ENCODE measurements at regions not wholly inside any gene's neighbourhood (a gene's known extent, or its start where the extent isn't known, plus 50 kb on each side); places are given as distances from the start of the nearest gene placed in this dataset.
A peak's percentile ranks its signal among the peaks of the same experiment; 100 is the strongest.

DNA sequence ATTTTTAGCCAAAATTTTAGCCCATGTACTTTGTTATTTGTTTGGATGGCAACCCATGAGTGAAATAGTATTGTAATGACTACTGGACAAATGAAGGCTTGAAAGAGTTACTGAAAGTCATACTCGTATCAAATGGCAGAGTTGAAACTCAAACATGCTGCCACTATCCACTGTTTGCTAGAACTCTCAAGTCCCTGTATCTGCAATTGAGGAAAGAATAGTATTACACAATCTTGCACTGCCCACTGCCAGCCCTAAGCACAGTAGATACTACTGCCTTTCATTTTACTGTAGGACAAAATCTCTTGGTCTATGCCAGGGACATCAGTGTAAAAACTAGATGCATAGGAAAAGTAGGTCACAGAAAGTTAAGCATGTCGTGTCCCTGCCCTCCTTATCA is 581.1 kb upstream of the PLXNA2 start:
- TF ChIP-seq, protein P1, sequence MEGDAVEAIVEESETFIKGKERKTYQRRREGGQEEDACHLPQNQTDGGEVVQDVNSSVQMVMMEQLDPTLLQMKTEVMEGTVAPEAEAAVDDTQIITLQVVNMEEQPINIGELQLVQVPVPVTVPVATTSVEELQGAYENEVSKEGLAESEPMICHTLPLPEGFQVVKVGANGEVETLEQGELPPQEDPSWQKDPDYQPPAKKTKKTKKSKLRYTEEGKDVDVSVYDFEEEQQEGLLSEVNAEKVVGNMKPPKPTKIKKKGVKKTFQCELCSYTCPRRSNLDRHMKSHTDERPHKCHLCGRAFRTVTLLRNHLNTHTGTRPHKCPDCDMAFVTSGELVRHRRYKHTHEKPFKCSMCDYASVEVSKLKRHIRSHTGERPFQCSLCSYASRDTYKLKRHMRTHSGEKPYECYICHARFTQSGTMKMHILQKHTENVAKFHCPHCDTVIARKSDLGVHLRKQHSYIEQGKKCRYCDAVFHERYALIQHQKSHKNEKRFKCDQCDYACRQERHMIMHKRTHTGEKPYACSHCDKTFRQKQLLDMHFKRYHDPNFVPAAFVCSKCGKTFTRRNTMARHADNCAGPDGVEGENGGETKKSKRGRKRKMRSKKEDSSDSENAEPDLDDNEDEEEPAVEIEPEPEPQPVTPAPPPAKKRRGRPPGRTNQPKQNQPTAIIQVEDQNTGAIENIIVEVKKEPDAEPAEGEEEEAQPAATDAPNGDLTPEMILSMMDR (IDR thresholded peaks at IDR 0.05; ENCODE audit: partially characterized antibody, unreplicated experiment), result no peak
- no peaks in the 10 kb centered on the region for H3K27me3 Mint-ChIP-seq (ENCODE audit: unreplicated experiment)
- H3K4me1 Mint-ChIP-seq (ENCODE audit: low read depth, unreplicated experiment), result no peaks in the 10 kb centered on the region
- no peak for DNase-seq
- no peaks in the 10 kb centered on the region for H3K9me3 Mint-ChIP-seq (ENCODE audit: unreplicated experiment)
- no peaks in the 10 kb centered on the region for H3K36me3 Mint-ChIP-seq (ENCODE audit: unreplicated experiment)
- H3K27ac Mint-ChIP-seq (ENCODE audit: unreplicated experiment), result no peak overlapping the region
- H3K4me3 Mint-ChIP-seq (ENCODE audit: unreplicated experiment), result no peak overlapping the region

- Mint-ChIP-seq H3K27me3 (ENCODE audit: unreplicated experiment) (no peaks in the 10 kb centered on the region), H3K4me3 (ENCODE audit: unreplicated experiment) (no peak overlapping the region), H3K27ac (ENCODE audit: unreplicated experiment) (peak overlapping the region; percentile 4), H3K36me3 (ENCODE audit: unreplicated experiment) (no peaks in the 10 kb centered on the region), H3K4me1 (ENCODE audit: low read depth, unreplicated experiment) (no peaks in the 10 kb centered on the region), H3K9me3 (ENCODE audit: unreplicated experiment) (no peaks in the 10 kb centered on the region)
- TF ChIP-seq, protein P1 (IDR thresholded peaks at IDR 0.05; ENCODE audit: partially characterized antibody, unreplicated experiment), result no peak
- DNase-seq, result no peak
These were observed 585.4 kb upstream of the PLXNA2 start for GRCh38 chr1:208829595-208829994.

DNA sequence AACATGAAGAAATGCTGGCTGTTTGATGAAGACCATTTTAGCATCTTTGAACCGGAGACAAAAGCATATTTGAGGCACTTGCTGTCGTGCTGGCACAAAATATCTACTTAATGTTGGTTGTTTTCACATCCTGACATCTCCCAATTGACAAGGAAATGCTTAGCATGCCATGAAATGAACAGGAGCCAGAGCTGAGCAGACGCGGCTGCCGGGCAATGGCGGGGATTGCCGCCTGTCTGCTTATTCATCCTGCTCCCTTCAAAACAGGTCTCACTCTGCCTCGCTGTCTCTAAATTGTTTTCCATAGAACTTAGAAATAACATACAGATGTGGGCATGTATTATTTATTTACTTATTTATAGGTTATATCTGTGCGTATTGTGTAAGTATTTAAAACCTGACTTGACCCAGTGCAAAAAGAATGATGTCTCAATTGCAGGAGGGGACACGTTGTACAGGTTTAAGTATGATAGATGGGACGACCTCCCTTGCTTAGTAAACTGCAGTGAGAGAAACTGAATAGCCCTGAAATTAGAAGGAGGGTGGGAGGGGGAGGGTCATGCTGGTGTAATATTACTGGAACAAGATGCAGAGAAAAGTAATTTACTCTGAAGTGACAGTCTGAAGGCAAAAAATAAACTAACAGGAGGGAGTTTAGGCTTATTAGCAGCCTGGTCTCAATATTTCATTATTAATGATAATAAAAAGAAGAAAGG is 590.4 kb upstream of the PLXNA2 start:
- no peaks in the 10 kb centered on the region for H3K36me3 Mint-ChIP-seq (ENCODE audit: unreplicated experiment)
- DNase-seq, result no peak
- H3K27me3 Mint-ChIP-seq (ENCODE audit: unreplicated experiment), result no peaks in the 10 kb centered on the region
- peaks cover 1% of the 10 kb centered on the region for H3K9me3 Mint-ChIP-seq (ENCODE audit: unreplicated experiment)
- H3K4me1 Mint-ChIP-seq (ENCODE audit: low read depth, unreplicated experiment), result peaks cover 2% of the 10 kb centered on the region
- TF ChIP-seq, protein P1 (IDR thresholded peaks at IDR 0.05; ENCODE audit: partially characterized antibody, unreplicated experiment), result no peak
- H3K4me3 Mint-ChIP-seq (ENCODE audit: unreplicated experiment), result no peak overlapping the region
- H3K27ac Mint-ChIP-seq (ENCODE audit: unreplicated experiment), result no peak overlapping the region

- no peaks in the 10 kb centered on the region for H3K27me3 Mint-ChIP-seq (ENCODE audit: unreplicated experiment)
- DNase-seq, result no peak
- TF ChIP-seq, protein P1 (IDR thresholded peaks at IDR 0.05; ENCODE audit: partially characterized antibody, unreplicated experiment), result no peak
- H3K9me3 Mint-ChIP-seq (ENCODE audit: unreplicated experiment), result peaks cover 1% of the 10 kb centered on the region
- no peak overlapping the region for H3K27ac Mint-ChIP-seq (ENCODE audit: unreplicated experiment)
- H3K36me3 Mint-ChIP-seq (ENCODE audit: unreplicated experiment), result no peaks in the 10 kb centered on the region
- no peak overlapping the region for H3K4me3 Mint-ChIP-seq (ENCODE audit: unreplicated experiment)
- peaks cover 2% of the 10 kb centered on the region for H3K4me1 Mint-ChIP-seq (ENCODE audit: low read depth, unreplicated experiment)
These were observed 590.9 kb upstream of the PLXNA2 start for GRCh38 chr1:208835097-208835463.

DNA sequence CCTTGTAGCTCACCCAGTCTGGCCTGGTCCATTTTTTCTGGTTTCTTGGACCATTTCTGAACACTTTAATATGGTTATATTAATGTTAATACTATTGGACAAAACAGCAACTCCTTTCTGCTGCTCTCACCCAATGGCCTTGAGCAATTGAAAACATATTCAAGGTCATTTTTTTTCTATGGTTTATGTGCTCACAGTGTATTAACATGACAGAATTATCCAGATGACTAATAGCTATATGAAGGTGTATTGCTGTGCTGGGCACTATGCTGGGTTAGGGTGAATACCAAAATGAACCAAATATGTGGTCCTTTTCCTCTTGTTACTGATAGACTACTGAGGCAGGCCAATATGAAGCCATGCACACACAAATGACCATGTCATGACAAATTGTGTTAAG is 591.6 kb upstream of the PLXNA2 start:
- peaks cover 1% of the 10 kb centered on the region for H3K9me3 Mint-ChIP-seq (ENCODE audit: unreplicated experiment)
- H3K36me3 Mint-ChIP-seq (ENCODE audit: unreplicated experiment), result no peaks in the 10 kb centered on the region
- peaks cover 2% of the 10 kb centered on the region for H3K4me1 Mint-ChIP-seq (ENCODE audit: low read depth, unreplicated experiment)
- no peak for DNase-seq
- H3K4me3 Mint-ChIP-seq (ENCODE audit: unreplicated experiment), result no peak overlapping the region
- H3K27me3 Mint-ChIP-seq (ENCODE audit: unreplicated experiment), result no peaks in the 10 kb centered on the region
- TF ChIP-seq, protein P1 (IDR thresholded peaks at IDR 0.05; ENCODE audit: partially characterized antibody, unreplicated experiment), result no peak
- no peak overlapping the region for H3K27ac Mint-ChIP-seq (ENCODE audit: unreplicated experiment)
